LNCAP (cell line): ENCODE measurements at regions not wholly inside any gene's neighbourhood (a gene's known extent, or its start where the extent isn't known, plus 50 kb on each side); places are given as distances from the start of the nearest gene placed in this dataset.

Source experiments
- TF ChIP-seq, protein P1 (sequence below): fragments of 450-650 bp; IDR thresholded peaks from 2 replicates; pipeline ENCODE4 v1.5.1; 2017; ENCODE audit warnings: mild to moderate bottlenecking

DNA sequence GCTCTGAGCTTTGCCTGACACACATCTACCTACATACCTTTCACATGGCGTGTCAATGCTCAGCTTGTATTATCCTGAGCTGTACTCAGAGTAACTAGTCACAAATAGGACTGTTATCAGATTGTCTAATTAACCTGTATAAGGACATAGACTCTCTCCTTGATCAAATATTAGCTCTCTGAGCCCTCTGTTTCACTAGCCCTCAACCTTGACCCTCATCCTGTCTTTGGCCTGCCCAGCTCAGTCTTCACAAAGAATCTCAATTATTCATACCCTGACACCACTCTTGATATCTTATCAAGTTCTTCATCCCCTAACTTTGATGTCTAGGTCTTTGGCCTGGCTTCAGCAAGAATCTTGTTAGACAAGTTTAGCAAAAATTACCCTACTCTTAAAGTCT, 320.7 kb upstream of the PCDH7 start:
- TF ChIP-seq, protein P1, sequence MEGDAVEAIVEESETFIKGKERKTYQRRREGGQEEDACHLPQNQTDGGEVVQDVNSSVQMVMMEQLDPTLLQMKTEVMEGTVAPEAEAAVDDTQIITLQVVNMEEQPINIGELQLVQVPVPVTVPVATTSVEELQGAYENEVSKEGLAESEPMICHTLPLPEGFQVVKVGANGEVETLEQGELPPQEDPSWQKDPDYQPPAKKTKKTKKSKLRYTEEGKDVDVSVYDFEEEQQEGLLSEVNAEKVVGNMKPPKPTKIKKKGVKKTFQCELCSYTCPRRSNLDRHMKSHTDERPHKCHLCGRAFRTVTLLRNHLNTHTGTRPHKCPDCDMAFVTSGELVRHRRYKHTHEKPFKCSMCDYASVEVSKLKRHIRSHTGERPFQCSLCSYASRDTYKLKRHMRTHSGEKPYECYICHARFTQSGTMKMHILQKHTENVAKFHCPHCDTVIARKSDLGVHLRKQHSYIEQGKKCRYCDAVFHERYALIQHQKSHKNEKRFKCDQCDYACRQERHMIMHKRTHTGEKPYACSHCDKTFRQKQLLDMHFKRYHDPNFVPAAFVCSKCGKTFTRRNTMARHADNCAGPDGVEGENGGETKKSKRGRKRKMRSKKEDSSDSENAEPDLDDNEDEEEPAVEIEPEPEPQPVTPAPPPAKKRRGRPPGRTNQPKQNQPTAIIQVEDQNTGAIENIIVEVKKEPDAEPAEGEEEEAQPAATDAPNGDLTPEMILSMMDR = no peak

DNA sequence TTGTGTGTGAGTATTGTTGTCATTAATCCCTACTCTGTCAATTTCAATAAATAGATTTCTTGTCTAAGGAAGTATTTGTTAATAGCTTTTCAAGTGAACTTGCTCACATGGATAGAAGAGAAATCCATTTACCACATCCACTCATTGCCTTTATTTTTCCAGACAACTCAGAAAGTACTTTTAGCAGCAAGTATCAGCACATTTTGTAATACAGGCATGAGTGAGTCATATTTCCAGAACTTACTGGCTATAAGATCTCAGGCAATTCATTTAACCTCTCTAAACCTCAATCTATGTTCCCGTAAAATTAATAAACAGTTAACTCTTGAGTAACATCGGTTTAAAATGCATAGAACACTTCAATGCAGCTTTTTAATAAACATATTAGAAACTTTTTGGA, 317.9 kb upstream of the PCDH7 start:
- TF ChIP-seq, protein P1 = no peak

DNA sequence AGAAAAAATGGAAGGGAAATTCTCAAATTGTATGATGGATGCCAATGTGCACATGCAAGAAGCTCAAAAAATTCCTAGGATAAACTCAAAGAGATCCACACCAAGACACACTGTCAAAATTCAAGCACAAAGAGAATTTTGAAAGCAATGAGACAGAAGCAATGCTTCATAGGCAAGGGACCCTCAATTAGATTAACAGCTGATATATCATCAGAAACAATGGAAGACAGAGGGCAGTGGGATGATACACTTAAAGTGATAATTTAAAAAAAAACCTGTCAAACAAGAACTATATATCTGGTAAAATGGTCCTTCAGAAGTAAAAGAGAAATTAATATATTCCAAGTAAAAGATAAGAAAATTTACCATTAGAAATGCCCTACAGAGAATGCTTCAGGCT, 306.3 kb upstream of the PCDH7 start:
- TF ChIP-seq, protein P1 = no peak

DNA sequence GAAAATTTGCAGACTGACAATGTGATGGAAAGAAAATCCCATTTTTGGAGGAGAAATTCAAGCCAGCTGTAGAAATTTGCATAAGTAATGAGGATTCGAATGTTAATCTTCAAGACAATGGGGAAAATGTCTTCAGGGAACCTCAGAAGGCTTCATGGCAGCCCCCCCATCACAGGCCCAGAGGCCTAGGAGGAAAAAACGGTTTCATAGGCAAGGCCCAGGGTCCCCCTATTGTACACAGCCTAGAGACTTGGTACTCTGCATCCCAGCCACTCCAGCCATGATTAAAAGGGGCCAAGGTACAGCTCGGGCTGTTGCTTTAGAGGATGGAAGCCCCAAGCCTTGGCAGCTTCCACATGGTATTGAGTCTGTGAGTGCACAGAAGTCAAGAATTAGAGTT, 303.6 kb upstream of the PCDH7 start:
- TF ChIP-seq, protein P1 = no peak

DNA sequence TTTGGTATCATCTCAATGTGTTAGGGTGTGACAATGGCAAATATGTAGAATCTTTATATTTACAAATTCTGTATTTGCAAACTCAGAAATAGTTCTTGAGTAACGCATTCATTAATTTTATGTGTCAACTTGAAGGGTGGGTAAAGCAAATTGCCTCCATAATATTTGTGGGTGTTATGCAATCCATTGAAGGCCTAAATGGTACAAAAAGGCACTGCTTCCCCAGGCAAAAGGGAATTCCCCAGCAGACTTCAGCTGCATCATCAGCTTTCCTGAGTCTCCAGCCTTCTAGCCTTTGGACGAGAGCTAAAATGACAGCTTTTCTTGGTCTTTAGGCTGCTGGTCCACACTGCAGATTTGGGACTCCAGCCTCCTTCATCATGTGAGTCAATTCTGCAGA, 292.2 kb upstream of the PCDH7 start:
- TF ChIP-seq, protein P1 = no peak

DNA sequence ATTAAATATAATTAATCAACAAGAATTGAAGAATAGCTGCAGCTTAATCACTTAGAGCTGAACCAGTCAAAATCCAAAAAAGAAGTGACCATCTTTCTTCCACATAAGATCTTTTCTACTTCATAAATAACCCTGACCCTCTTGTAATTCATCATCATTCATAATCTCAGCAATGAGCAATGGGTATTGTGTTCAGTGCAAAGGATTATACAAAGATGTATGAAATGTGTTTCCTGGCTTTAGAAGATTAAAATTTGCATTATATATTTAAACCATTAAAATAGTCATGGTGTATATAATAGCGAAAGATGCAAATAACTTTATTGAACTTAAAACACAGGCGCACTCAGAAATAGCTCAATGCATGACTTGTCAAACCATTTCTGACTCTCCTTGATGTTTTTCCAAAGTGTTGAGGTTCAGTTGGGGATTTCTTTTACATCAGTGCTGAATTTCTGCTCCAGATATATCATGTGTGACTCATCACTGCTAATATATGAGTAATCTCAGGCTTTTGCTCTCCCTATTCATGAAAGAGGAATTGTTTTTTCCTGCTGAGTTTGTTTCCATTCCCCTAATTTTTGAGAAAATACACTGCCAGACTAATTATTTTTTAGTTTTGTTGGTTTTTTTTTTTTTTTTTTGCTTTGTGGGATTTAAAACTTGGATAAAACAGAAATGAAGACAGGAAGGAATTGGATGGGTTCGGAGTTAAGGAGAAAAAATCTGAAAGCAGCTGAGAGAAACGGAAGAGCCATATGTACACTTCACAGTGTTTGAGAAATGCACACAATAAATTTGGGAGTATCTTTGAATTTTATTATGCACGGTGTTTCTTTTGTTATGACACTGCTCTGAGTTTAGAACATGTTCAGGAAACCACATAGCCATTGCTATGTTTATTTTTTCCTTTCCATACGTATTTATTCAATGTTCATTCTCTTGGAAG, 290.1 kb upstream of the PCDH7 start:
- TF ChIP-seq, protein P1 = no peak

DNA sequence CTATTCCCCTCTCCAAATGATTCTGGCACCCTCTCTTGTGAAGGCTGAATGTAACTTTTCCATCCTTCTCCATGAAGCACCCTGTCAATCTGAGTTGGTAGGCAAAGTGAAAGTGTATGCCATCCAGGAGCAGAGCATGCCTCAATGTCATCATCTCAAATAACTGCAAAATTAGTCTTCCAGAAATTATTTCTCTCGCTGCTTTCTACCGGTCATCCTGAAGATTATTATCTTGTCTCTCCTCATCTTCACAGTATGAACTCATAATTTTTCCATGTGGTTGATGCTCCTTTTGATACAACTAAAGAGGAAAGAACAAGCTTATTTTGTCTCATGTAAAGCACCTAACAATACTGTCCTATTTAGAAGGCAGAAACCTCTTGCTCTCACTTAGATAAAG, 285.5 kb upstream of the PCDH7 start:
- TF ChIP-seq, protein P1 = no peak
